ENCODE measurements at regions not wholly inside any gene's neighbourhood (a gene's known extent, or its start where the extent isn't known, plus 50 kb on each side); places are given as distances from the start of the nearest gene placed in this dataset.

- TF ChIP-seq JUN (IDR thresholded peaks at IDR 0.05; ENCODE audit: low read depth, low read length), result no peak
- no peak for TF ChIP-seq EZH2 (IDR thresholded peaks at IDR 0.05; ENCODE audit: low read depth, low read length, severe bottlenecking)
- no peak for TF ChIP-seq USF2 (IDR thresholded peaks at IDR 0.05; ENCODE audit: low read length)
- no peak for TF ChIP-seq TEAD4 (IDR thresholded peaks at IDR 0.05; ENCODE audit: low read depth, low read length)
Measured at GRCh38 chr2:203798296-203799087, 69.1 kb upstream of the CTLA4 start (continued).

Data from H1 (cell line).